HAP-1 (cell line): ENCODE measurements at regions not wholly inside any gene's neighbourhood (a gene's known extent, or its start where the extent isn't known, plus 50 kb on each side); places are given as distances from the start of the nearest gene placed in this dataset.

Experiments
- DNase-seq, 2 experiments: peaks; one replicate each; pipeline ENCODE4 v3.0.0-alpha.2; 2016 to 2020; ENCODE audit warnings: low spot score in 2 of 2
- H3K27me3 ChIP-seq: fragments of 250-450 bp; sonication (Bioruptor Pico); 2 replicates; pipeline ENCODE4 v1.5.1; 2020; ENCODE audit warnings: low read depth, mild to moderate bottlenecking, moderate library complexity
- H3K36me3 ChIP-seq: fragments of 250-450 bp; sonication (Bioruptor Pico); replicated peaks from 2 replicates; pipeline ENCODE4 v1.5.1; 2020; ENCODE audit warnings: mild to moderate bottlenecking
- H3K4me1 ChIP-seq: fragments of 250-450 bp; sonication (Bioruptor Pico); 2 replicates; pipeline ENCODE4 v1.5.1; 2020; ENCODE audit warnings: mild to moderate bottlenecking
- H3K4me3 ChIP-seq: fragments of 250-450 bp; sonication (Bioruptor Pico); 2 replicates; pipeline ENCODE4 v1.5.1; 2020; ENCODE audit warnings: mild to moderate bottlenecking, moderate library complexity
- H3K9me3 ChIP-seq: fragments of 250-450 bp; sonication (Bioruptor Pico); 2 replicates; pipeline ENCODE4 v1.5.1; 2020; ENCODE audit warnings: mild to moderate bottlenecking, moderate library complexity
- in situ Hi-C: fragments of 300-500 bp; cut with MboI; formaldehyde crosslinking; loops from 3 replicates; pipeline ENCODE4 v1.14.3; 2020; ENCODE audit warnings: low sequenced_read_pairs, inconsistent platforms, mixed read lengths

DNA sequence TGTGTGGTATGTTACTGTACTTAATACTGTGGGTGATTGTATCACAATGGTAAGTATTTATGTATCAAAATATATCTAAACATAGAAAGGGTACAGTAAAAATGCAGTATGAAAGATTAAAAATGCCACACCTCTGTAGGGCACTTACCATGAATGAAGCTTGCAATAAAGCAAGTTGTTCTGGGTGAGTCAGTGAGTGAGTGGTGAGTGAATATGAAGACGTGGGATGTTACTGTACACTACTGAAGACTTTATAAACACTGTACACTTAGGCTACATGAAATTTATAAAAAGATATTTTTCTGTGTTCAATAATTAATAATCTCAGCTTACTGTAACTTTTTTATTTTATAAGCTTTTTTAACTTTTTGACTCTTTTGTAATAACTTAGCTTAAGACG lies 1162.4 kb upstream of the NRXN1 start:
- in situ Hi-C loops, result no loop called here
- Histone ChIP-seq H3K27me3 (no peaks in the 10 kb centered on the region), H3K9me3 (no peaks in the 10 kb centered on the region), H3K4me1 (no peaks in the 10 kb centered on the region; the same call in 1 of the 2 replicates), H3K36me3 (no peaks in the 10 kb centered on the region), H3K4me3 (no peak overlapping the region)
- DNase-seq, result no peak

DNA sequence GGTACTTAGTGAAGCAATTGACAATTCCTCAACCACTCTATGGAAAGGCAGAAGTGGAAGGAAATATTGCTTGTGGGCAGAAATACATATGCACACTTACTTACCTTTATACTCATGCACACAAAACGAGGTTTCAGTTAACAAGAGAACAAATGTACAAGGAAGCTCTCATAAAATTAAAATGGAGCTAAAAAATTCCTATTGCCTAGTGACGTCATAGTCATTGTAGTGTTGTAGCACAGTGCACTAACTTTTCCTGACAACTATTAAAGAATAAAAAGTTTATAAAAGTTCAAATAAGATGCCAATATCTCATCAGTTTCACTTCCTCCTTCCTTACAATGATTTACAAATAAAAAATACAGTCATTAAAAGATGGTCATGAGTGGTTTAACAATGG lies 1161.9 kb upstream of the NRXN1 start:
- Histone ChIP-seq H3K4me1 (no peaks in the 10 kb centered on the region; the same call in 1 of the 2 replicates), H3K9me3 (no peaks in the 10 kb centered on the region), H3K27me3 (no peaks in the 10 kb centered on the region), H3K36me3 (no peaks in the 10 kb centered on the region), H3K4me3 (no peak overlapping the region)
- no peak for DNase-seq
- in situ Hi-C loops, result no loop called here

DNA sequence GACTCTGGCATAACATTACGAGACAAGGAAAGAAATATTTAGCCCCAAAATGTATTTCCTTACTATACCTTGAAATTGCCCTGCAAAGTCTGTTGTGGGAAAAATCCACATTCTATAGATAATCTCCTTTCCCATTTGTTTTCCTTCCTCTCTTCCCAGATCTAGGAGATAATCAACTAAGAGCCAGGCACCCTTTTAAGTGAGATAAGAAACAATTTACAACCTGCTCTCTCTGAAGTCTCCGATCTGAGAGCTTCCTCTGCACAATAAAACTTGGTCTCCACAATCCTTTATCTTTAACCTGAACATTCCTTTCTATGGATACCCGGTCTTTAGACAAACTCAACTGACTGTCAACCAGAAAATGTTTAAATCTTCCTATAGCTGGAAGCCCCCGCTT lies 1160.7 kb upstream of the NRXN1 start:
- no peak for DNase-seq
- H3K9me3 ChIP-seq, result no peaks in the 10 kb centered on the region
- in situ Hi-C loops, result no loop called here
- H3K4me1 ChIP-seq, result no peaks in the 10 kb centered on the region; the same call in 1 of the 2 replicates
- no peak overlapping the region for H3K4me3 ChIP-seq
- H3K27me3 ChIP-seq, result no peaks in the 10 kb centered on the region
- H3K36me3 ChIP-seq, result no peaks in the 10 kb centered on the region

DNA sequence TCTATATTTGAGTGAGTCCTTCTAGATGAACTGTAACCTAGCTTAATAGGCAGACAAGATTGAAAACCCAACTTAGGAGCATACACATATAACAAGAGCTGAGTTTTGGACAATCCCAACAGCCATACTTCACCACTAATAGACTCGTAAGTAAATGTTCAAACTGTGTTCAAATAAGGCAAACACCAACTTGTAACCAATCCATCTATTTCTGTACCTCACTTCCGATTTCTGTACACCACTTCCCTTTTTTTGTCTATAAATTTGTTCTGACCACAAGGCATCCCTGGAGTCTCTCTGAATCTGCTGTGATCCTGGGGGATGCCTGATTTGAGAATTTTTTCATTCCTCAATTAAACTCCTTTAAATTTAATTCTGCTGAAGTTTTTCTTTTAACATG lies 1149.1 kb upstream of the NRXN1 start:
- Histone ChIP-seq H3K27me3 (no peaks in the 10 kb centered on the region), H3K4me1 (no peaks in the 10 kb centered on the region), H3K4me3 (no peak overlapping the region), H3K36me3 (no peaks in the 10 kb centered on the region), H3K9me3 (no peaks in the 10 kb centered on the region; the same call in 1 of the 2 replicates)
- DNase-seq, result no peak
- in situ Hi-C loops, result no loop called here

DNA sequence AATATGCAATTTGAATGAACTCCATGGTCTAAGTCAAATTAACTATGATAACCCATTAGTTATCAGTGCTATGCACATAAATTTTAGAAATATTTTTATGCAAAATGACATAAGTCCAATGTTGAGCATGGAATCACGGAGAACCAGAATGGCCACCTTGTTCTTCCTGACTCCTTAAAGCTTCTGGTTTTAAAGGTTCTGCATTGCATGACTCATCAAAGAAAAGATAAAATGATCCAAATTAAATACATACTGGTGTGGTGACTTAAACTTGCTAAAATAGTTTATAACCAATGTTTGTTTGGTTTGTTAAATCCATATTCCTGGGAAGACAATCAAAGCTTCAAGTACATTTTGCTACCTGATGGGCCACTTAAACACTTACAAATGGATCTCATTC lies 1146.9 kb upstream of the NRXN1 start:
- in situ Hi-C loops, result no loop called here
- Histone ChIP-seq H3K9me3 (no peaks in the 10 kb centered on the region; the same call in 1 of the 2 replicates), H3K36me3 (no peaks in the 10 kb centered on the region), H3K27me3 (no peaks in the 10 kb centered on the region), H3K4me1 (no peaks in the 10 kb centered on the region), H3K4me3 (no peak overlapping the region)
- DNase-seq, result no peak

DNA sequence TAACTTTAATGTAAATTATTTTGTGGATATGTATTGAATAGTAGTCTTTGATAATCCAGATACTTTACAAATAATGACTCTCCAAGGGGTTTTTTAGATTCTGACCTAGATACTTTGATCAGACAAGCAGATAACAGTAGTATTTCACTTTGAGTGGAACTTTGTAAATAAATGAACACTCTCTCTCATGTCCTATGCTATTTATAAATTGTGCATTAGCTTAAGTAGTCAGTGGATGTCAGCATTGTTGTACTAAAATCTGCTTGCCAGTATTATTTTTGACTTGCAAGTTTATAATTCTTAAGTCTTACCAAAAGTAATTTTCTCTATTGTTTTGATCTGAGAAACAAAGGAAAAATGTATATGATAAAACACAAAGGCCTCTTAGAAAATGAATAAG lies 1113.1 kb upstream of the NRXN1 start:
- no peaks in the 10 kb centered on the region for H3K36me3 ChIP-seq
- no peaks in the 10 kb centered on the region for H3K9me3 ChIP-seq
- H3K27me3 ChIP-seq, result no peaks in the 10 kb centered on the region
- peaks cover 7% of the 10 kb centered on the region for H3K4me1 ChIP-seq
- H3K4me3 ChIP-seq, result no peak overlapping the region
- in situ Hi-C loops, result no loop called here
- DNase-seq, result no peak

DNA sequence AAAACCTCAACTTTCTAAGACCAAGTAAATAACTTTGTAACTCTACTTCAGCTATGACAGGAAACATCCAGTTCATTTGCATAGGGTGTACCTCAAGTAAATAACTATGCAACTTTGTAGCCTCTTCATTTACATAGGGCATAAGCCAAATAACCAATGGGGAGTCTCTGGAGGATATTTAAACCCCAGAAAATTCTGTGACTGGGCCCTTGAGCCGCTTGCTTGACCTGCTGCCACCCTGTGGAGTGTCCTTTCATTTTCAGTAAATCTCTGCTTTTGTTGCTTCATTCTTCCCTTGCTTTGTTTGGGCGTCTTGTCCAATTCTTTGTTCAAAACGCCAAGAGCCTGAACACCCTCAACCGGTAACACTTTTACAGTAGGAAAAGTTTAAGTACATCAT lies 1112.7 kb upstream of the NRXN1 start:
- peak; percentile 41 to 43 for DNase-seq
- H3K27me3 ChIP-seq, result no peaks in the 10 kb centered on the region
- H3K9me3 ChIP-seq, result no peaks in the 10 kb centered on the region
- in situ Hi-C loops, result no loop called here
- H3K4me3 ChIP-seq, result no peak overlapping the region
- H3K4me1 ChIP-seq, result peaks cover 7% of the 10 kb centered on the region
- H3K36me3 ChIP-seq, result no peaks in the 10 kb centered on the region

DNA sequence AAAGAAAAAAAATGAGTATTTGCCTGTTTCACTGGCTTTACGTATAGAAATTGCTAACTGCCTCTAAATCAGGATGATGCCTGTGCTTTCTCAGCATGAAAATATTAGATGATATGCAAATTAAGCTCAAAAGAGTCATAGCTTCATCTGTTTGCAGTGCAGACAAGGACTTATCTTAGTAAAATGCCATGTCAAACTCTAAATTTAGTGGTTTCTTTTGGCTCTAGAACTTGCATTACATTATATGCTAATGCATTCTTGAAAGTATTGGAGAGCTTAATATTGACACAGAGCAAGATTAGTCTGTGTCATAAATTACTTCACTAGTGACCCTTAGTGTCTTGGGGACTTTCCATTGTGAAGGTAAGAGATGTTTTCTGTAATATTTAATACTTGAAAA lies 1109.1 kb upstream of the NRXN1 start:
- Histone ChIP-seq H3K27me3 (no peaks in the 10 kb centered on the region), H3K36me3 (no peaks in the 10 kb centered on the region), H3K9me3 (no peaks in the 10 kb centered on the region), H3K4me1 (peaks cover 7% of the 10 kb centered on the region), H3K4me3 (no peak overlapping the region)
- in situ Hi-C loops, result no loop called here
- no peak for DNase-seq

DNA sequence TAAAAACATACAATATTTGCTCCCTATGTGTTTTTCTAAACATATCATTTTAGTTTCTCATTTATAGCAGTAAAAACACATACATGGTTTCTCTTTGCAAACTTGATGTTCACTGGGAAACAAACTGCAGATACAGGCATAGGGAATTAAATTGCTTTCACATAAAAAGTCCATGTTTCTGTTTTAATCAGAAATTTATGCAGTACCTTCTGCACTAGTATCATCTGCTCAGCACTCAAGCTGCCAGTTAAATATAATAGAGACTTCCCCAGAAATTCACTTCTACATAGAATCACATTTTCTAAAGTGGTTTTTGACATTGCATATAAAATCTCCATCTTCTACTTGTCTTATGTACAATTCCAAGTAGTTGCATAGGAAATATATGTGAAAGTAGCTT lies 1107.3 kb upstream of the NRXN1 start:
- DNase-seq, result no peak
- Histone ChIP-seq H3K27me3 (no peaks in the 10 kb centered on the region), H3K9me3 (no peaks in the 10 kb centered on the region), H3K4me1 (peaks cover 5% of the 10 kb centered on the region), H3K36me3 (no peaks in the 10 kb centered on the region), H3K4me3 (no peak overlapping the region)
- in situ Hi-C loops, result no loop called here

DNA sequence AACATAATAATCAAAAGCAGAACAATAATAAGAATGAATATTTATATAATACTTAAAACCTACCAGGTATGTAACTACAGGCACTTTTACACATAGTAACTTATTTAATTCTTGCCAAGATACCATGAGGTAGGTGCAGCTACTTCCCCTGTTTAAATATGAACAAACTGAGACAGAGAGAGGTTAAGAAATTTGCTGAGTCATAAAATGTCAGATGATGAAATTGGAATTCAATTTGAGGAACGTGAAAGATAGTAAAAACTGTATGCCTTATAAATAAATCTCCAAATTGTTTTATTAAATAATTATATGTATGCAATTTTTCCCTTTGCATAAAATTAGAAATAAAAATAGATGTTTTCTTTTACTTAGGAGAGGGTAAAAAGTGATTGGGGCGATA lies 1103.3 kb upstream of the NRXN1 start:
- Histone ChIP-seq H3K36me3 (no peaks in the 10 kb centered on the region), H3K27me3 (no peaks in the 10 kb centered on the region), H3K4me3 (no peak overlapping the region), H3K9me3 (no peaks in the 10 kb centered on the region), H3K4me1 (no peaks in the 10 kb centered on the region)
- in situ Hi-C loops, result no loop called here
- DNase-seq, result no peak

DNA sequence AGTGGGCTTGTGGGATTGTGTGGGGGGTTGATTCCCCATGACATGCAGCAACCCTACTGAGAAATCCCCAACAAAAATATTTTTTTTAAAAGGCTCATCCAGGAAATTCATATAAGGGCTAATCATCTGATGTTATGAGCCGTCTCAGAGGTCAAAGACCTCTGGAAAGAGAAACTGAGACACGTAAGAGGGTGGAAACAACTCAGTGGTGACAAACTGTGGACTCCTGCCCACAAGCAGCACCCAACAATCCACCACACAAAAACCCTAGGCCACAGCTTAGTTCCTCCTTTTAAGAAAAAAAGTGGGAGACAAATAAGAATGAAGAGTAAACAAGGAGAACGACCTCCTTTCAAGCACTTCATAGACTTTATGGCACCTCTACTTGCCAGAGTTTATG lies 1096.1 kb upstream of the NRXN1 start:
- Histone ChIP-seq H3K27me3 (no peaks in the 10 kb centered on the region), H3K36me3 (no peaks in the 10 kb centered on the region), H3K4me1 (peaks cover 19% of the 10 kb centered on the region), H3K4me3 (no peak overlapping the region), H3K9me3 (no peaks in the 10 kb centered on the region)
- peak in 1 of 2 experiments; percentile 8 for DNase-seq
- in situ Hi-C loops, result no loop called here

DNA sequence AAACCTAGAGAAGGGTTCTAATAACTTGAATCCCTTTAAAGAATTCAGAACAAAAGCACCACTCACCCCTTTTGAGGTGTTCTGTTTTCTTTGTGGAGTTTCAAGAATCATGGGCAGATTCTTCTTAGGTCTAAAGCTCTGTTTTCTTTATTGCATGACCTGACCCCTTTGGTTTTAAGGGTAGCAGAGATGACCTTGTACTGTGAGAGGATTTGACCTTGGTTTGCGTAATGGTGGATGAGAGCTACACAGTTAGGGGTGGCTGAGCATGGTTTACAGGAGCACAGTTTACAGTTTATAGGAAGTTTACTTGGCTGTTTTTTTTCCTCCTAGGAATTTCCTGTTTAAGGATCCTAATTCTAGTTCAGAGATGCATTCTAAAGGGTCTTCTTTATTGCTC lies 1095.6 kb upstream of the NRXN1 start:
- in situ Hi-C loops, result no loop called here
- Histone ChIP-seq H3K4me3 (no peak overlapping the region), H3K4me1 (peaks cover 19% of the 10 kb centered on the region), H3K9me3 (no peaks in the 10 kb centered on the region), H3K36me3 (no peaks in the 10 kb centered on the region), H3K27me3 (no peaks in the 10 kb centered on the region)
- no peak for DNase-seq

DNA sequence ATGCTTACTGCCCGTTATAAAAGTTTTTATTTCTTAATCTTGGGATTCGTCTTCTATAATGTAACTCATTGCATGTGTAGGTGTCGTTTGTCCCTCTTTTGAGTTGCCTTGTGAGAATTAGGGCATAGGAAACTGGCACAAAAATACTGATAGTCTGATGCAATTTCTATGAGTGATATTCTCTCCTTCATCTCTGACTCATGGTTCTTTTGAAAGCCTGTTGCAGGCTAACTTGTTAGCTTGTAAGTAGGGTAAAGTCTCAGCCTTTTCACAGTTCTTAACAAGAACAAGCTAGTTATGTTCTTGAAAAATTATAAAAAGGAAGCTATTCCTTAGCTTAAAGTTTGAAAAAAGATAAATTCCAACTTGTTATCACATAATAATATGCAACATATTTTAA lies 1085.4 kb upstream of the NRXN1 start:
- H3K4me1 ChIP-seq, result no peaks in the 10 kb centered on the region
- H3K4me3 ChIP-seq, result no peak overlapping the region
- no peaks in the 10 kb centered on the region for H3K27me3 ChIP-seq
- no peaks in the 10 kb centered on the region for H3K9me3 ChIP-seq
- H3K36me3 ChIP-seq, result no peaks in the 10 kb centered on the region
- in situ Hi-C loops, result no loop called here
- no peak for DNase-seq

DNA sequence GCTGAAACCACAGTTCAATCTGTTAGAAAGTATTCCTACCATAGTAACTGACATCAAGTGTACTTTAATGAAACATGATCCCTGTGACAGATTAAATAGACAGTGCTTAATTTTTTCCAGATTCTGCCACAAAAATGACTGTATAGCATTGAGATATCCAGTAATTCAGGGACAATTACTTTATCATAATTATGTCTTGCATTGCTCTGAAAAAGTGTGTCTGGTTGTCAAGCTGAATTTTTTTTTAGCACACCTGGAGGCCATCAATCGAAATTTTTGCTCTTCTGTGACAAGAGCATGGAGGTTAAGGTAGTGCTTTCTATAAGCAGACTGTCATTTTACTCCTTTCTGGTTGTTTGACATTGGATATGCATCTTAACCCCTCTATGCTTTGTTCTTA lies 1083.8 kb upstream of the NRXN1 start:
- in situ Hi-C loops, result no loop called here
- no peaks in the 10 kb centered on the region for H3K36me3 ChIP-seq
- H3K4me3 ChIP-seq, result no peak overlapping the region
- no peak for DNase-seq
- no peaks in the 10 kb centered on the region for H3K4me1 ChIP-seq
- no peaks in the 10 kb centered on the region for H3K9me3 ChIP-seq
- H3K27me3 ChIP-seq, result no peaks in the 10 kb centered on the region

DNA sequence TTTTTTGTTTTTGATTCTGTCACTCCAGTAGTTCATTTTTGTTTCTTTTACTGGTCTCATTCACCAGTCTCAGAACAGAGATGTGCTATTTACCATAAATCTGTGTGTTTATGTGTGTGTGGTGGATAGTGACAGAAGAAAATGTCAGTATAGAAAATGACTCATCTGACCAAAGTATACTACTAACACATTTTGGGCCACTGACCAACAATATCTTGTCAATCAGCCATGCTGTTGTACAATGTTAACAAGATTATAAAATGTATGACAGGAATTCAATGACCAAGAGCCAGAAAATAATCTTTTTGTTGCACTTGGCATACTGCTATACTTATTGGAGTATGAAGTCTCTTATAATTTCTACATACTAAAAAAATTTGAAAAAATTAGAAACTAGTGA lies 1081.4 kb upstream of the NRXN1 start:
- DNase-seq, result no peak
- in situ Hi-C loops, result no loop called here
- Histone ChIP-seq H3K36me3 (no peaks in the 10 kb centered on the region), H3K4me3 (no peak overlapping the region), H3K4me1 (no peaks in the 10 kb centered on the region), H3K27me3 (no peaks in the 10 kb centered on the region), H3K9me3 (no peaks in the 10 kb centered on the region)
